HG02759 (cell line): ENCODE measurements at regions not wholly inside any gene's neighbourhood (a gene's known extent, or its start where the extent isn't known, plus 50 kb on each side); places are given as distances from the start of the nearest gene placed in this dataset.
"Not testable (repeated sequence)": the region's sequence is repeated elsewhere in the genome, so short reads cannot be mapped to it uniquely, and the experiment has no call there.

Experiments
- ATAC-seq: cut with Tn5 transposase; IDR thresholded peaks from one replicate; pipeline ENCODE4 v1.9.1; 2021; ENCODE audit warnings: mild to moderate bottlenecking, moderate library complexity; ENCODE audit not compliant: unreplicated experiment

GRCh38 chr14:55803873-55804553 lies 224.0 kb downstream of the KTN1 start:
- no peak for ATAC-seq

DNA sequence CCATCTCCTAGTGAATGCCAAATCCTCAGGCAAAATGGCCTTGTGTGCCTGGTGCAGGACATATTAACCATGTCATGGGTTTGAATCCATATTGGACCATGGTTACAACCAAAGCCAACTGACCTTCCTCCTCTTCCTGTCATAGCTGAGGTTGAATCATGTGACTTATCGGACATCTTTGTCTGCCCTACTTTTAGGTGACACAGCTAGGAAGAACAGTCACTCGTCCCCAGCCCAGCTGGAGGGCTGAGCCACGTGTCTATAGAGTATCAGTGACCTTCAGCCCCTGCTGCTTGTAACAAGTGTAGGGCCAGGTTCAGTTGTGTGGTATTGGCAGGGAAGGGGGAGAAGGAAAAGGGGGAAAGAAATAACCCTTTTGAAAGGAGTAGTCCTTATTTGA lies 225.2 kb downstream of the KTN1 start:
- no peak for ATAC-seq

DNA sequence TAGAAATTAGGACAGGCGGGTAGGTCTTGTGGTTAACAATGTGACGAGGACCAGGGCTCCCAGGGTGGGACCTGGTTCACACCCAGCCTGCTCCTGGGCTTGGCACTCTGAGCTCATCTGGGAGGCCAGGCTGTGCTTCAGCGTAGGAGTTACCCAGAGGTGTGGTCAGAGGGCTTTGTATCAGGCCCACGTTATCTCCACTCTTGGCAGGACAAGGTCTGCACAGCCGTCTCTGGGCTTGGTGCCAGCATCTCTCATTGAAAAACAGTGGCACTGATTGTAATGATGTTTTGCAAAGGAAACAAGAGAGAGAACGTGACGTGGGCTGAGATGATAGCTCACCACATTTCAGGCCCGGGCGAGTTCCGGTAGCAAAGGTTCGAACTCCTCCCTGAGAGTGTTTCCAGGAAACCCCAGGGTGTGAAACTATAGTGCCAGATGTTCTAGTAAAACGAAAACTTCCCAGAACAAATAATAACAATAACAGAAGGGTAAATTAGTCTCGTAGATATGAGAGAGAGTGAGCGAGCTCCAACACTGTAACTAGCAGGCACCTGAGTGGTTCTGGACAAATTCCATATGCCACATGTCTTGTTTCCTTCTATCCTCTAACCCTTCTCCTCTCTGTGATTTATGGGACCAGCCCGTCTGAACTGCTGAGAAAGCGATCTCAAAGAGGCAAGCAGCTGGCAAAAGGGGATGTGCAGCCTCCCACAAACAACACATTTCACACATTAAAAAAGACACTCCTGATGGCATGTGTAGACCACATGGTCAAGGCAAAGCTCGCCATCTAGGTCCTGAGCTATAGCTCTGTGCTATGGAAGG lies 227.3 kb downstream of the KTN1 start:
- peak; percentile 69 for ATAC-seq

DNA sequence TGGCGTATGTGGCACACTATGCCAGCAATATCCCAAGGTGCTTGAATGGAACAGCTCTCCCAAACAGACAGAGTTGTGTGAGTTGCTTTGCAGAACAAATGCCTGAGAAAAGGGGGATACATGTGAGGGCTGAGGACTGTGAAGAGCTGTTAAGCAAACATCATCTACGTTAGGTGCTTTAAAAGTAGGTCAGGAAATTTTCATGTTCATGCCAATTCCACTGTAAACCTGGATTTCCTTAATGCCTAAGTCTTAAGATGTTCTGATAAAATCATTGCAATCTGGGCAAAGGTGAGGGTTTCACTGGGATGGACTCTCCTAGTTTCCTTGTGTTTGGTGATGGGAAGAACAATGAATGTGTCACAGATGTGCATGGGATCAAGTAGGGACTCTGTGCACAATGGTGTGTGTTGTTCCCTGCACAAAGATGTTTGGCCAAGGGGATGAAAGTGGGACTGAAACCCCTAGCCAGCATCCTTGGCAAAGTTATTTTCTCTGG lies 227.9 kb downstream of the KTN1 start:
- no peak for ATAC-seq

DNA sequence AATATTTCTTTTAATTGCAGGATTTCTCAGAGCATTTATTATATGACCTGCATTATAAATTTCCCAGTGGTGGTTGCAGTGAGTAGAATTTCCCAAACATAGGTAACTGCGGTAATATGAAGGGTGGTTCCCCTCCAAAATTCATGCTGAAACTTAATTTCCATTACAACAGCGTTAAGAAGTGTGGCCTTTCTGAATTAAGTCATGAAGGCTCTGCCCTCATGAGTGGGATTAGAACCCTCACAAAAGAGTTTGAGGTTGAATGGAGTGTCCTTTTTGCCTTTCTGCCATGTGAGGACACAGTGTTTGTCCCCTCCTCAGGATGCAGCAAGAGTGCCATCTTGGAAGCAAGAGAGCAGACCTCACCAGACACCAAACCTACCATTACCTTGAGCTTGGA lies 233.6 kb downstream of the KTN1 start:
- ATAC-seq, result no peak

DNA sequence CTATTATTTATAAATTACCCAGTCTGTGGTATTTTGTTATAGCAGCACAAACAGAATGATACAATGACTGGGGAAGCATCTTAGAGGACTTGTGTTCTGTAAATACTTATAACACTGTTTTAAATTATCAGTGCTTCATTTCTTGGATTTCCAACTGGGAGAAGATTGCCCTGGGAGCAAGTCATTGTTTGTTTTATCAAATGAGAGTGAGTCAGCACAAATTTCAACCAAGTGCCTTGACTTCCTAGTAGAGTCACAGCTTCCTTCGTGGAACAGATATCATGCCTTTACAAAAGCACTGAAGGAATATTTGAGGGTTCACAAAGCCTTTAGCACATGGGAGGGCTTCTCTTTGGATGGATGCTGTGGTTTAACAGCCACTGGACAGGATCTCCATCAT lies 234.1 kb downstream of the KTN1 start:
- ATAC-seq, result no peak

DNA sequence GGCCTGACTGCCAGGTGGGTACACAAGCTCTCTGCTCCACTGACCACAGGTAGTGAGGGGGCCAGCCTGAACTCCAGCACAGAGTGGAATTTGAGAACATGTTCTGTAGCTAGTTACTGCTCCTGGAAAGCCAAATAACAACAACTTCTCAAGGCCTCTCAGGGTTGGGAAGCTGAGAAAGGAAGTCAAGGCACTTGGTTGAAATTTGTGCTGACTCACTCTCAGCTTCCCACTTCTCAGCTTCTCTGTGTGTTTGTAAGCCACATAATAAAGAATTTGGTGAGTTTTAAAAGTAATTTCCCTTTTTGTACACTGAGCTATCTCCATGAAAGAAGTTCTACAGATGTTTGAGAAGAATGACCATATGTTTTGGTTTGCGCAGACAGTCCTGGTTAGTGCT lies 234.9 kb downstream of the KTN1 start:
- ATAC-seq, result no peak

DNA sequence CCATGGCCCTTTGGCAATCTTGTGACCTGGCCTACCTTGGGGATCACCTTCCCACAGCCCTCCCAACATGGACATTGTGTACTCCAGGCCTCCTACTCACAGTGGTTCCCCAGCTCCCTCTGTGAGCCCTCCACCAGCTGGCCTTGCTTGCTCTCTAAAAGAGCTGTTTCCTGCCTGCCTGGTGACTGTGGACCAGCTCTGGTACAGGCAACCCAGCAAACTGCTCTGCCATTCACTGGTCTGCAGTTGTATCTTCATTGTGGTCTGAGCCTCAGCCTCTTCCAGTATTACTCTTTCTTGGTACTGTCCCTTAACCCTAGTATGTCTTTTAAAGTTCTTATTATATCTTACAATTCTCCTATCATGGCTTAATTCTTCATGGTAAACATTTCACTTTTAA lies 236.2 kb downstream of the KTN1 start:
- no peak for ATAC-seq

DNA sequence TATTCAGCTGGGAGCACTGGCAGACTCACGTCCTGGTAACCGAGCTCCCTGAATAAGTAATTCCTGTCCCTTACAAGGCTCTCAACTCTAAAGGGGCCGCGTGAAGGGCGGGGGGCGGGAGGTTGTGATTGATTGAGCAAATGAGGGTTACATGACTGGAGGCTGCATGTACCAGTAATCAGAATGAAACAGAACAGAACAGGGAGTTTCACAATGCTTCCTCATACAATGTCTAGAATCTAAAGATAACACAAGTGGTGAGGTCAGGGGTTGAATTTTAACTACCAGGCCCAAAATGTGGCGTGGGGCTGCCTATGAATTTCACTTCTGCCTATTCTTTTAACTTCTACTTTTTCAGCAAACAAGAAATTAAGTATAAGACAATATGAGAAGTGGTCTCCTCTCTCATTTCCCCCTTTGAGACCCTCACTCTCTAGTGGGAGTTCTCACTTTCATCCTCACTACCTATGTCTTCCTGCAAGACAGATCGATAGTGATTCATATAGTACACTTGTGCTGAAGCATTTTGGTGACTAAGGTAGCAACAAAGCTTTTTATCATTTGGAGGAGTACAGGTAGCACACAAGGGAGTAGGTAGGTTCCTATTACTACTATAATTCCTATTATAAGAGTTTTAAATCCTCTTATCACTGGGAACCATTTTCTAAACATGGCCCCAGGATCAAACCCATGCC lies 239.8 kb downstream of the KTN1 start:
- ATAC-seq, result peak; percentile 90

GRCh38 chr14:55822906-55823305 lies 242.9 kb downstream of the KTN1 start:
- no peak for ATAC-seq

DNA sequence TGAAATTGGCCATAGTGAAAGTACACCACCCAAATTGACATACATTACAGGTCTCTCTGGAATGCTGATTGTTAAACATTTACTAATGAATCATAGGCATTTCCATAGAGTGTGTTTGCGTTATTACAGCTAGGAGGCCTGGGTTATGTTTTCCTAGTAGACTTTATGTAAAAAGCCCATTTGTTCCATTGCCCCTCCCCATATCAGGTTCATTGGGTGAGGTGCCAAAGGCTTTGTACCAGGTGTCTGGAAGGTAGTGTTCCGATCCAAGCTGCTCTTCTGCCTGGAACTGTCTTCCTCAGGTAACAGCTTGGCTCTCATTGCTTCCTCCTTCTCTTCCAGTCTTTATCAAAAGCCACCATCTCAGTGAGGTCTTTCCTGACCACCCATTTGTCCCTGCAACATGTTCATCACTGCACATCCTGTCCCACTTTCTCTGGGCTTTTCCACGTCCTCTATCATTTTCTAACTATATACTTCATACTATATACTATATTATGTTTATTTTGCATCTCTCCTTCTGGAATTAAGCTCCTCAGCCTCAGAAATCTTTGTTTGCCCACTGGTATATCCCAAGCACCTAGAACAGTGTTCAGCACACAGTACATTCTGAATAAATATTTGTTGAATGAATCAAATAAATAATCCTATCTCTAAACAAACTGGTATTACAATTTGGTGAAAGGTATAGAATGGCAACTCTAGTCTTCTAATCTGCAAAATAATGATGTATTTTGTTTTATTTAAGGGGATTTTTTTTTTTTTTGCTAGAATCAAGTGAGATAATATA lies 252.3 kb downstream of the KTN1 start:
- no peak for ATAC-seq

DNA sequence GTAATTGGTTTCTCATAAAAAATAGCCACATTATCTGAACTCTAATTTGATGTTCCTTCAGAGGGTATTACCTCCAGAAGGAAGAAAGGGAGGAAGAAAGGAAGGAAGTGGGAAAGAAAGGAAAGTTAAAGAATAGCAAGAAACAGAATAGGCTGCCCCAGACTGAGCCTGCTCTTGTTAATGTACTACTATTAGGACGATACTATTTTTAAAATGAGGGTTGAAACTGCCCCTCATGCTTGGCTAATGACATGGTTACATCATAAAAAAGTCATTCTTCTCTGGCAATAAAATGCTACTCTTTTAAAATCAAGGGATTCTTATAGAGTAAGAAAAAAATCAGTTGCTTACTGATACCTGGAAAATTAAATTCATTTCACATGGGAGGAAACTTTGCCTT lies 253.0 kb downstream of the KTN1 start:
- peak; percentile 56 for ATAC-seq

DNA sequence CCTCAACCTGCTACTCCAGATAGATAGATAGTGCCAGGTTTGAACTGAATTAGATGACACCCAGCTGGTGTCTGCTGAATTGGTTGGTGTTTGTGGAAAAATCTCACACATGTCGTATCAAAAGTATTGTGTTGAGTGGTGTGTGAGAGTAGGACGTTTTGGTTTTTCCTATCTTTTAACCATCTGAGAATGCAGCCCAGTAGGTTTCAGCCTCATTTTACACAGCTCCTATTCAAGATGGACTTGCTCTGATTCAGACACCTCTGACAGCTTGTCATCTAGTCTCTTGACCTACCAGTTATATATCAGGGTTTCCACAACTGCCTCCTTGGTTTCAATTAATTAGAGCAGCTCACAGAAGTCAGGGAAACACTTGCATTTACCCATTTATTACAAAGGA lies 254.4 kb downstream of the KTN1 start:
- ATAC-seq, result no peak

DNA sequence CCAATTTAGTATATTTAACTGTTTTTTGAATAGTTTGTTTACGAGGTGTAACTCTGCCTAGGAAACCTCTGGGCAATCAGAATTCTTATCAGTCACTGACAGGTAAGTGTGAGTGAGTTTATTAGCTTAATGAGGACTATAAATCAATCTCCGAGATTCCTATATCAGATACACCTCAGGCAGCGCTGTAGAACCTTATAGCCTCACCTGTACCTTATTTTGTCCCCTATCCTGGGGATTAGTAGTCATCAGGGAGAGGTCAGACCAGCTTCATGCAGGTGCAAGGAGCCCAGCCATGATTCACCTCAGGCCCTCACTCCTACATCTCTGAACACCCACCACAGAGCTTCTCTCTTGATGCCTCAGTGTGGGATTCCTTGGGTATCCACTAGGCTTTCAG lies 256.0 kb downstream of the KTN1 start:
- no peak for ATAC-seq

GRCh38 chr14:55837467-55837866 lies 257.5 kb downstream of the KTN1 start:
- ATAC-seq, result no peak

DNA sequence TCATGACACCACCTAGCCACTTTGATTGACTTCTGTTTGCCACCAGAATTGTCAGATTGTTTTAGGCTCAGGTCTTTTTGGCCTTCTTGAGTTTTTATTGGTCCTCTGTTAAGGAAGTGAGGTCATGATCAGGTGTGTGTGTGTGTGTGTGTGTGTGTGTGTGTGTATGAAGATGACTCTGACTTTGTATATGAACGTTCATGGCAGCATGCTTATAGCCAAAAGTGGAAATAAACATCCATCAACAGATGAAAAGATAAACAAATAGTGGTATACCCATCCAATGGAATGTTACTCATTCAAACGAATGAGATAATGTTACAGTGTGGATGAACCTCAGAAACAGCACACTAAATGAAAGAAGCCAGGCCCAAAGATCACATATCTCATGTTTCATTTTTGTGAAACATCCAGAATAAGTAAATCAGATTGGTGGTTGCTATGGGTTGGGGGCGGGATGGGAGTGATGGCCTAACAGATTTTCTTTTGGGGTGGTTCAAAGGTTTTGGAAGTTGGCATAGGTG lies 258.6 kb downstream of the KTN1 start:
- ATAC-seq, result no peak

- not testable (repeated sequence) for ATAC-seq
Observed at GRCh38 chr14:55839301-55839947, 259.4 kb downstream of the KTN1 start.

- no peak for ATAC-seq
Observed at GRCh38 chr14:55840821-55841220, 260.8 kb downstream of the KTN1 start.

- no peak for ATAC-seq
Observed at GRCh38 chr14:55841625-55842024, 261.6 kb downstream of the KTN1 start.

DNA sequence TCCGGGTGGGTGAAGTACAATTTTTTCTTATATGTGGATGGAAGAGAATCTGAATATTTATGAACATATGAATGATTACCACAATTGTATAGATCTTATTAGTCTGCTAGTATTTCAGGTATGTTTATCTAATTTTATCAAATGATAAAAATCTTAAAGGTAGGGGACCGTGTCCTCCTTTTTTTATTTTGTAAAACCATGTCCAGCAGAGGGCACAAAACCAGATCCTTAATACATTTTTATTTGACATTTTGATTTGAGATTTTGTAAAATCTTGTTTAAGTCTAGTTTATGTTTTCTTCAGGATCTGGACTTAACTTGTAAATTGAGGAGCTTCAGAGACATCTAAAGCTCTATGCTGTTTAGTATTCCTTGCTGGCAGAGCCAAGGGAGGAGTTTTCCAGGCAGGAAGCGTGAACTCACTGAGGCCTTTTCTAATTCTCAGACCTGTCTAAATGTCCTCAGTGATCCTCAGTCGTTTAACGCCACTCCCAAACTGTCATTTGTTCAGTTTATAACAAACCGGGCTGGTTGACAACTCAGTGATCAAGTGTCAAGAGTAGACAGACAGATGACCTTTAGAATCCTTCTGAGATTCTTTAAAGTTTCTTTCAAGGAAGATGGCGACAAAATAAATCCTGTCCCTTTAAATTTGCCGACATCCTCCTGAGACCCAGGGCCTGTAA lies 263.9 kb downstream of the KTN1 start:
- ATAC-seq, result no peak
